Vagina (tissue), 2 donors: ENCODE measurements at regions not wholly inside any gene's neighbourhood (a gene's known extent, or its start where the extent isn't known, plus 50 kb on each side); places are given as distances from the start of the nearest gene placed in this dataset. TPM values are rescaled to one million over a fixed set of nuclear protein-coding genes. Genes with fewer than 3 reads are reported as not detected.
"Not testable (repeated sequence)": the region's sequence is repeated elsewhere in the genome, so short reads cannot be mapped to it uniquely, and the experiment has no call there.

Source experiments
- DNase-seq, 2 donors: peaks; one replicate each; pipeline ENCODE4 v3.0.0-alpha.2; 2017; ENCODE audit errors: extremely low spot score in 2 of 2
- H3K27ac ChIP-seq: fragments of 200-600 bp; sonication (generic); one replicate; pipeline ENCODE4 v1.5.1; 2019
- H3K27me3 ChIP-seq: fragments of 200-600 bp; sonication (generic); one replicate; pipeline ENCODE4 v1.5.1; 2019
- H3K36me3 ChIP-seq, 2 donors: fragments of 200-600 bp; sonication (generic); one replicate each; pipeline ENCODE4 v1.5.1; 2017 to 2019
- H3K4me1 ChIP-seq: fragments of 200-600 bp; sonication (generic); one replicate; pipeline ENCODE4 v1.5.1; 2019
- H3K4me3 ChIP-seq, 2 donors: fragments of 200-600 bp; sonication (generic); 1 replicate in 1 of 2; 2 replicates in 1 of 2; pipeline ENCODE4 v1.5.1; 2016 to 2019
- H3K9me3 ChIP-seq: fragments of 200-600 bp; sonication (generic); one replicate; pipeline ENCODE4 v1.5.1; 2019
- intact Hi-C: fragments of 100-400 bp; cut with DNase I; formaldehyde crosslinking; loops from one replicate; pipeline ENCODE4 v1.15.1; 2023
- small RNA-seq: library from RNA; depleted of rRNA; stranded (forward); fragments of <200 nt; gene quantifications from one replicate; pipeline ENCODE3, GENCODE V24; 2016

GRCh38 chr1:120664376-120665249 lies 59.1 kb upstream of the NBPF26 start:
- not testable (repeated sequence) for H3K27ac ChIP-seq

DNA sequence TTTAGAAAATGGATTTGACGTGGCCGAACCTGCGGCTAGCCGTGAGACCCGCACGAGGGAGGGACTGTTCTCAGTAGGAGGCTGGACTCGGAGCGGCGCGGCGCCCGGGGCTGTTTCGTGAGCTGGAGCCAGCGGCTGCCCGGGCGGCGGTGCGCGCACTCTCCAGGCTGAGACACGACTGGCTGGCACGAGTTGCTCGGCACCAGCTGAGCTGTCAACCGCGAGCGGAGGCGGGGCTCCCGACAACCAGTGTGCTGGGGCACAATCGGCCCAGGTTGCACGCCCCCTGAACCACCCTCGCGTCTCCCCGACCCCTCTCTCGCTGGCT lies 58.5 kb upstream of the NBPF26 start:
- intact Hi-C loops, H3K36me3 ChIP-seq, DNase-seq, H3K27me3 ChIP-seq, H3K9me3 ChIP-seq, H3K27ac ChIP-seq, H3K4me1 ChIP-seq: not testable (repeated sequence)
- H3K4me3 ChIP-seq = peak overlapping the region in 1 of 2 donors; percentile 37

More at GRCh38 chr1:120664376-120665249, 59.1 kb upstream of the NBPF26 start:
- DNase-seq, H3K27me3 ChIP-seq, H3K36me3 ChIP-seq, intact Hi-C loops, H3K9me3 ChIP-seq, H3K4me1 ChIP-seq: not testable (repeated sequence)
- peak overlapping the region in 1 of 2 donors; percentile 37 for H3K4me3 ChIP-seq

GRCh38 chr1:120668187-120668586 lies 55.6 kb upstream of the NBPF26 start:
- H3K9me3 ChIP-seq, intact Hi-C loops, H3K27ac ChIP-seq, H3K27me3 ChIP-seq, H3K4me3 ChIP-seq, DNase-seq, H3K4me1 ChIP-seq, H3K36me3 ChIP-seq: not testable (repeated sequence)

Small RNA genes in the stretch of these regions (small RNA-seq; reads per million reads assigned to genes)
- gene RF00004 = not detected
